ENCODE measurements at regions not wholly inside any gene's neighbourhood (a gene's known extent, or its start where the extent isn't known, plus 50 kb on each side); places are given as distances from the start of the nearest gene placed in this dataset.
A peak's percentile ranks its signal among the peaks of the same experiment; 100 is the strongest.

GRCh38 chr5:168047043-168047668 lies 244.3 kb upstream of the WWC1 start (continued):
- TF ChIP-seq TCF12 (IDR thresholded peaks at IDR 0.05; ENCODE audit: low read depth, low read length), result no peak
- TF ChIP-seq POLR2AphosphoS2 (IDR thresholded peaks at IDR 0.05; ENCODE audit: low read depth, low read length), result no peak
- no peak for TF ChIP-seq TARDBP (IDR thresholded peaks at IDR 0.05; ENCODE audit: borderline replicate concordance)
- TF ChIP-seq ZBTB4 (CRISPR knock-in tag; IDR thresholded peaks at IDR 0.05), result no peak
- no peak for TF ChIP-seq E2F8 (IDR thresholded peaks at IDR 0.05; ENCODE audit: low read depth, partially characterized antibody)
- TF ChIP-seq SMC3 (IDR thresholded peaks at IDR 0.05; ENCODE audit: borderline replicate concordance, low read length), result peak; percentile 47; the same call in 1 of the 2 replicates
- TF ChIP-seq ZZZ3 (IDR thresholded peaks at IDR 0.05; ENCODE audit: control insufficient read depth, insufficient read length, low read depth), result no peak
- 0 out of 2 replicates have a peak, but pooled peaks have one; percentile 29 for TF ChIP-seq NR2F1 (conservative IDR thresholded peaks at IDR 0.05)
- TF ChIP-seq CTCF (IDR thresholded peaks at IDR 0.05 in 2 of 3, conservative IDR thresholded peaks at IDR 0.05 in 1 of 3; ENCODE audit: control insufficient read depth in 2 of 3, extremely low read depth in 1 of 3, insufficient read depth in 1 of 3, low read depth in 3 of 3, low read length in 3 of 3), result peak; percentile 47 to 58 (median 47); a peak in 5 of 6 replicates
- TF ChIP-seq RAD21 (IDR thresholded peaks at IDR 0.05; ENCODE audit: insufficient read depth, low read depth, low read length), result peak; percentile 57
- TF ChIP-seq MYC (IDR thresholded peaks at IDR 0.05; ENCODE audit: insufficient read depth, insufficient read length, insufficient replicate concordance, low read length, severe bottlenecking), result no peak
- no peak for TF ChIP-seq MAX (IDR thresholded peaks at IDR 0.05; ENCODE audit: low read depth, low read length)
- TF ChIP-seq MXI1 (IDR thresholded peaks at IDR 0.05; ENCODE audit: low read depth, low read length), result no peak

Measured in GM12878 (cell line).